GM13977 (cell line): ENCODE measurements at regions not wholly inside any gene's neighbourhood (a gene's known extent, or its start where the extent isn't known, plus 50 kb on each side); places are given as distances from the start of the nearest gene placed in this dataset.

ENCODE experiments used
- DNase-seq: peaks from one replicate; pipeline ENCODE4 v3.0.0; 2012; ENCODE audit warnings: low spot score
- CTCF ChIP-seq: IDR thresholded peaks from 2 replicates; pipeline ENCODE4 v1.5.1; 2012; ENCODE audit warnings: mild to moderate bottlenecking, control low read depth; ENCODE audit not compliant: insufficient read depth; ENCODE audit errors: extremely low read depth, missing control alignments
- in situ Hi-C: fragments of 300-500 bp; cut with MboI; formaldehyde crosslinking; loops from one replicate; pipeline ENCODE4 v1.12.0; 2022; ENCODE audit warnings: low sequenced_read_pairs, low pct_unique_long_range_greater_than_20kb, mixed read lengths, inconsistent platforms; ENCODE audit not compliant: unreplicated experiment

- DNase-seq: no peak
- no peak for TF ChIP-seq CTCF
- in situ Hi-C loops: loop anchor here (25.0 kb wide), 1 partner anchor 144 kb away; no protein-coding TSS in a partner anchor
Measured at GRCh38 chr3:187906416-187906815, 161.1 kb upstream of the BCL6 start.

GRCh38 chr3:187906920-187907319, 161.7 kb upstream of the BCL6 start:
- in situ Hi-C loops: loop anchor here (25.0 kb wide), 1 partner anchor 145 kb away; no protein-coding TSS in a partner anchor
- no peak for DNase-seq
- no peak for TF ChIP-seq CTCF

- in situ Hi-C loops: loop anchor here (25.0 kb wide), 1 partner anchor 148 kb away; no protein-coding TSS in a partner anchor
- DNase-seq: no peak
- no peak for TF ChIP-seq CTCF
Measured at GRCh38 chr3:187909866-187910265, 164.6 kb upstream of the BCL6 start.

- DNase-seq: no peak
- in situ Hi-C loops: loop anchor here (25.0 kb wide), 1 partner anchor 150 kb away; no protein-coding TSS in a partner anchor
- TF ChIP-seq CTCF: no peak
Measured at GRCh38 chr3:187912007-187912406, 166.7 kb upstream of the BCL6 start.

- DNase-seq: no peak
- in situ Hi-C loops: loop anchor here (25.0 kb wide), 1 partner anchor 151 kb away; no protein-coding TSS in a partner anchor
- TF ChIP-seq CTCF: no peak
Measured at GRCh38 chr3:187913617-187914033, 168.4 kb upstream of the BCL6 start.

DNA sequence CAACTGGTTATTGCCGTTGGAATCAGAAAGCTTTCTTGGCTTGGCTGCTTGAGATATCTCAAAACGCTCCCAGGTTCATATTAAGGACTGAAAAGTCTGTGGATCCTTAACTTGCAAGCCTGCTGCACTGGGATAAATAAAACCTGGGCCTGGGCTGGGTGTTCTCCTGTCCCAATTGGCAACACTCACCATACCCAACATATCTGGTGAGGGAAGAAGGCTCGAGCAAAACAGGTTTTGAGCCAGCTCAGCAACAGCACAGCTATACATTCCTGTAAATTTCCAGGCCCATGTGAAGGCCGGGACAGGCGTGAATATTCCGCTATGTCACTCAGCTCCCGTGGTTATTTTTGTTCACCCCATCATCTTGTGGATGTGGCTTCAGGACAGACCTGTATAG, 169.0 kb upstream of the BCL6 start:
- no peak for TF ChIP-seq CTCF
- in situ Hi-C loops: loop anchor here (25.0 kb wide), 1 partner anchor 152 kb away; no protein-coding TSS in a partner anchor
- no peak for DNase-seq
